IPS DF 6.9 (cell line): ENCODE measurements at regions not wholly inside any gene's neighbourhood (a gene's known extent, or its start where the extent isn't known, plus 50 kb on each side); places are given as distances from the start of the nearest gene placed in this dataset.
"Not testable (repeated sequence)": the region's sequence is repeated elsewhere in the genome, so short reads cannot be mapped to it uniquely, and the experiment has no call there.

Source experiments
- DNase-seq: peaks from one replicate; pipeline ENCODE4 v3.0.0-alpha.2; 2013; ENCODE audit warnings: low read depth, low spot score
- H3K27ac ChIP-seq: one replicate; pipeline ENCODE4 v1.5.1; 2013; ENCODE audit warnings: low read length, control low read depth
- H3K27me3 ChIP-seq: 2 replicates; pipeline ENCODE4 v1.6.1; 2013; ENCODE audit warnings: mild to moderate bottlenecking, low read length; ENCODE audit not compliant: control insufficient read depth, insufficient read depth
- H3K36me3 ChIP-seq: 2 replicates; pipeline ENCODE4 v1.6.1; 2013; ENCODE audit warnings: low read length; ENCODE audit not compliant: control insufficient read depth, insufficient read depth
- H3K4me1 ChIP-seq: 2 replicates; pipeline ENCODE4 v1.6.1; 2013; ENCODE audit warnings: low read length; ENCODE audit not compliant: control insufficient read depth, insufficient read depth
- H3K4me3 ChIP-seq: 2 replicates; pipeline ENCODE4 v1.5.1; 2013; ENCODE audit warnings: mild to moderate bottlenecking, low read length
- H3K9me3 ChIP-seq: 2 replicates; pipeline ENCODE4 v1.6.1; 2013; ENCODE audit warnings: low read length, inconsistent platforms; ENCODE audit not compliant: control insufficient read depth, insufficient read depth
- WGBS: extraction: QIAGEN DNeasy Blood & Tissue Kit; methylation state at CpG from one replicate; pipeline ENCODE4 v1.1.7; 2013; ENCODE audit warnings: mixed read lengths, missing lambda C conversion rate; ENCODE audit not compliant: insufficient read length, insufficient coverage; 5-methylcytosine and 5-hydroxymethylcytosine counted together

GRCh38 chr9:81032831-81033230 lies 656.5 kb downstream of the TLE1 start:
- H3K27ac ChIP-seq = no peak overlapping the region
- H3K4me3 ChIP-seq = no peak overlapping the region
- no peaks in the 10 kb centered on the region for H3K4me1 ChIP-seq
- no peaks in the 10 kb centered on the region for H3K9me3 ChIP-seq
- WGBS = no CpG with 5 or more reads among the region's 1 CpG
- DNase-seq = no peak
- H3K27me3 ChIP-seq = no peaks in the 10 kb centered on the region
- no peaks in the 10 kb centered on the region for H3K36me3 ChIP-seq

GRCh38 chr9:81032030-81032572 lies 657.2 kb downstream of the TLE1 start:
- Histone ChIP-seq H3K36me3 (no peaks in the 10 kb centered on the region), H3K27me3 (no peaks in the 10 kb centered on the region), H3K4me3 (no peak overlapping the region), H3K27ac (no peak overlapping the region), H3K9me3 (no peaks in the 10 kb centered on the region), H3K4me1 (no peaks in the 10 kb centered on the region)
- WGBS = no CpG with 5 or more reads among the region's 2 CpGs
- no peak for DNase-seq

DNA sequence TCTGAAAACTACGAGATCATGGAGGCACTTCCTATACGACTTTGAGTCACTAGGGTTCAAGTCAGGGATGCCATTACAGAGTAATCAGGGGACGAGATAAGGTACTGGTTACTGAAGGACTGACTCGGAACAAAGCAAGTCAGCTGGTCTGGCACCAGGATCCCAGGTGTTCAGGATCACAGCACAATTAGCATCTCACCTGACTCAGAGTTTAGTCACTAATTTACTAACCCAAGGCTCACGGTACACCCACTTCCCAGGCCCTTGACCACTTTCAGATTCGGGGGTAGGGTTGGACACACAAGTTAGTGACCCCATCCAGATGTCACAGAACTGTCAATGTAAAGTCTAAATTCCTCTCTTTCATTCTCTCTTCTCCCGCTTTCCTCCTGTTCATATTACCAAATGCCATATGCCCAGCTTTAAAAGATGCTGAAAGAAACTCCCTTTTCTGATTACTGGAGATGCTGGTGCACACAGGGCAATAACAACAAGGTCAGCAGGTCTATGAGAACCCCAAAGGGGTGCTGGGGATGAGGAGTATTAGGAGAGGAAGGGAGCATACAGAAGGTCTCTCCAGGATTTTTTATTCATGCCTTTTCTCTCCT lies 657.8 kb downstream of the TLE1 start:
- H3K4me3 ChIP-seq = no peak overlapping the region
- H3K4me1 ChIP-seq = no peaks in the 10 kb centered on the region
- no peaks in the 10 kb centered on the region for H3K9me3 ChIP-seq
- no peak for DNase-seq
- H3K27ac ChIP-seq = no peak overlapping the region
- no peaks in the 10 kb centered on the region for H3K36me3 ChIP-seq
- no peaks in the 10 kb centered on the region for H3K27me3 ChIP-seq
- WGBS = no CpG with 5 or more reads among the region's 7 CpGs

- no peaks in the 10 kb centered on the region for H3K36me3 ChIP-seq
- DNase-seq = no peak
- H3K27ac ChIP-seq = no peak overlapping the region
- no peaks in the 10 kb centered on the region for H3K9me3 ChIP-seq
- H3K4me1 ChIP-seq = no peaks in the 10 kb centered on the region
- no peak overlapping the region for H3K4me3 ChIP-seq
- no peaks in the 10 kb centered on the region for H3K27me3 ChIP-seq
These were observed 659.3 kb downstream of the TLE1 start for GRCh38 chr9:81030027-81030426.

DNA sequence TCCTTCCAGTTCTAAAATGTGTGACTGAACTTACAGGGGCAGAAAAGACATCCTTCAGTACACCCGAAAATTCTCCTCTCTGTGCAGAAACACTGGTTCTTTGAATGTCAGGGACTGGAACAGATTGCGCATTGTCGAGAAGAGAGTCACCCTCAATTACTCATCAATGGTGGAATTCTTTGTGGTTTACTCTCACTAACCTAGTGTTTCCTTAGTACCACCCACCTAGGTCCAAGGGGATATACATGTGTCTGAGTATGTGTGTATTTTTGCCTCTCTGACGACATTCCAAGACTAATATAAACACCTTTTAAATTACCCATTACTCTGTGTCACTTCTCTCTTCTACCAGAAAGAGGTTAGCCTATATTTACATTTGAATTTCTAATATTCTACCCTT lies 660.8 kb downstream of the TLE1 start:
- H3K4me1 ChIP-seq = no peaks in the 10 kb centered on the region

GRCh38 chr9:81022177-81022576 lies 667.2 kb downstream of the TLE1 start:
- no peak overlapping the region for H3K27ac ChIP-seq
- no peak overlapping the region for H3K4me3 ChIP-seq
- H3K9me3 ChIP-seq = no peaks in the 10 kb centered on the region
- H3K27me3 ChIP-seq = no peaks in the 10 kb centered on the region
- DNase-seq = no peak
- H3K36me3 ChIP-seq = no peaks in the 10 kb centered on the region
- WGBS = no CpG with 5 or more reads among the region's 3 CpGs
- H3K4me1 ChIP-seq = no peaks in the 10 kb centered on the region

More for the DNA sequence above, 660.8 kb downstream of the TLE1 start:
- WGBS = no CpG with 5 or more reads among the region's 4 CpGs
- Histone ChIP-seq H3K36me3 (no peaks in the 10 kb centered on the region), H3K27me3 (no peaks in the 10 kb centered on the region), H3K27ac (no peak overlapping the region), H3K9me3 (no peaks in the 10 kb centered on the region), H3K4me3 (no peak overlapping the region)
- DNase-seq = no peak

- not testable (repeated sequence) for H3K27ac ChIP-seq, H3K9me3 ChIP-seq, H3K27me3 ChIP-seq, H3K4me3 ChIP-seq, DNase-seq, H3K36me3 ChIP-seq, H3K4me1 ChIP-seq
- 100% methylated on average over 2 of the region's 6 CpGs for WGBS
These were observed 674.4 kb downstream of the TLE1 start for GRCh38 chr9:81014945-81015344.

GRCh38 chr9:81013191-81013590 lies 676.2 kb downstream of the TLE1 start:
- H3K36me3 ChIP-seq, H3K4me1 ChIP-seq, H3K27ac ChIP-seq, DNase-seq, H3K4me3 ChIP-seq, H3K9me3 ChIP-seq, H3K27me3 ChIP-seq: not testable (repeated sequence)
- no CpG with 5 or more reads among the region's 3 CpGs for WGBS

DNA sequence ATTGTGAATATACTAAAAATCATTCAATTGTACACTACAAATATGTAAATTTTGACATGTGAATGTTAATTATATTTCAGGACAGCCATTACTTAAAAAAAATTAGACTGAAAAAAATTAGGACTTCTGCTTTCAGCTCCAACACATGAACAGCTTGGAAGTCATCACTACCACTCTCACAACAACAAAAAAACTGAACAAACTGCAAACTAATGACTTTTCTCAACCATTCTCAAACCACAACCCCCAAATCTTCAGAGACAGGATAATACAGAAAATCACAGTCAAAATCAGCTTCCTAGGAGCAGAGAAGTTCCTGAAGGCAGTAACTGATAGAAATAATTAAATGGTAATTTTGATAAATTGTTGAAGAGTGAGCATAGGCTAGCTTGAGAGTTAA lies 686.4 kb downstream of the TLE1 start:
- Histone ChIP-seq H3K4me1 (no peaks in the 10 kb centered on the region), H3K27me3 (no peaks in the 10 kb centered on the region), H3K4me3 (no peak overlapping the region), H3K9me3 (no peaks in the 10 kb centered on the region), H3K36me3 (no peaks in the 10 kb centered on the region), H3K27ac (no peak overlapping the region)
- DNase-seq = no peak

DNA sequence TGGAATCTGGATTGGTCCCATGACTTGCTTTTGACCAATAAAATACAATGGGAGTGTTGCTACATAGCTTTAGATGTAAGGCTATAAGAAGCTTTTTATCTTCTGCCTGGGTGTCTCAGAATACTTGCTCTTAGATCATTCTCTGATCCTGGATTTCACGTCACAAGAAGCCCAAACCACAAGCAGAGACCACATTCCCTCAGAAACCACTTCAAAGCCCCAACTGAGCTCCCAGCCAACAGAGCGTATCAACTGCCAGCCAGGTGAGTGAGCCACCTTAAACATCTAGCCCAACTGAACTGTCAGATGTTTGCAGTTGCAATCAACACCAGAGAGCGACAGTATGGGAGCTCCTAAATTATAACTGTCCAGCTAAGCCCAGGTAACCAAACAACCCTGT lies 687.1 kb downstream of the TLE1 start:
- Histone ChIP-seq H3K36me3 (no peaks in the 10 kb centered on the region), H3K27me3 (no peaks in the 10 kb centered on the region), H3K27ac (no peak overlapping the region), H3K9me3 (no peaks in the 10 kb centered on the region), H3K4me1 (no peaks in the 10 kb centered on the region), H3K4me3 (no peak overlapping the region)
- no peak for DNase-seq
- WGBS = no CpG with 5 or more reads among the region's 3 CpGs

- Histone ChIP-seq H3K36me3 (no peaks in the 10 kb centered on the region), H3K4me1 (no peaks in the 10 kb centered on the region), H3K27ac (no peak overlapping the region), H3K27me3 (no peaks in the 10 kb centered on the region), H3K9me3 (no peaks in the 10 kb centered on the region), H3K4me3 (no peak overlapping the region)
- no CpG with 5 or more reads among the region's 4 CpGs for WGBS
- no peak for DNase-seq
These were observed 693.6 kb downstream of the TLE1 start for GRCh38 chr9:80995759-80996158.
